ENCODE measurements at regions not wholly inside any gene's neighbourhood (a gene's known extent, or its start where the extent isn't known, plus 50 kb on each side); places are given as distances from the start of the nearest gene placed in this dataset.
A peak's percentile ranks its signal among the peaks of the same experiment; 100 is the strongest.

DNA sequence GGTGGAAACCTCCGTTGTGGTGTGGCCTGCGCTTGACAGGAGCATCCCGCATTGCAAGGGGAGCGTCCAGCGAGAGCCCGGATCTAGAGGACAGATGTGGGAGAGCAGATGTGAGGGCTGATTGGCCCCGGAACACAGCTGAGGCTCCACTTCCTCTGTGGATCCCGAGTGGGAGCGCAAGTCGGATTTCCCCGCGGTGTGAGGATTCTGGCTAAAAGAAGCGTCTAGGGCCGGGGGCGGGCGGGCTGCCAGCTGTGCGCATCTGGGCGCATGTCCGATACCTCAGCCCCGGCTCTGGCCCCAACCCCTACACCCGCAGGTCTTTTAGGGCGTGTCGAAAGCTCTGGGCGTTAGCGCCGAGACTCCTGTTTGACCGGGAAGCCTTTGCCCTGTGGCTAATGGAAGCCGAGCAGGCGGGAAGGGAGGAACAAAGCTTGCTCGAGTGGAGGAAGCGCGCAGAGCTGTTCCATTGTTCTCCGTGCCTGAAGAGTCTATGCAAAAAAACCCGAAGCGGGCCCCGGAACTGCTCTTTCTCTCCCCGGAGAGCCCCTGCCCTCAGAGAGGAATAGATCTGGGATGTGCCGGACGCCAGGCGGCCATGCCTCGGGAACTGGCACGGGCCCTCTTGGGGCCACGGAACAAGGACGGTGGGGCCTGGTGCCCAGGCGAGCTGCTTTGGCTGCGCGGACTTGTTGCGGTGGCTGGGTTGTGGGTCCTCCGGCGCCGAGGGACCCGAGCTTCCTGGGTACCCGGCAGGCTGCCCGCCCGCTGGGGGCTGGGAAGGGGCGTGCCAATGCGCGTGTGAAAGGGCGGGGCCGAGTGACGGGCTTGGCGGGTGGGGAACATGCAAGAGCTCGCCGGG, 111.1 kb downstream of the NAV1 start:
- Mint-ChIP-seq H3K36me3 (ENCODE audit: low read depth) (no peaks in the 10 kb centered on the region), H3K4me3 (peak overlapping the region; percentile 94 to 97 (median 96)), H3K27ac (peak overlapping the region; percentile 82 to 93 (median 87)), H3K4me1 (peaks cover 59% of the 10 kb centered on the region), H3K27me3 (ENCODE audit: low read depth) (peaks cover 46% of the 10 kb centered on the region), H3K9me3 (no peaks in the 10 kb centered on the region)
- no peak for TF ChIP-seq CTCF (IDR thresholded peaks at IDR 0.05; ENCODE audit: unreplicated experiment in 3 of 3)

DNA sequence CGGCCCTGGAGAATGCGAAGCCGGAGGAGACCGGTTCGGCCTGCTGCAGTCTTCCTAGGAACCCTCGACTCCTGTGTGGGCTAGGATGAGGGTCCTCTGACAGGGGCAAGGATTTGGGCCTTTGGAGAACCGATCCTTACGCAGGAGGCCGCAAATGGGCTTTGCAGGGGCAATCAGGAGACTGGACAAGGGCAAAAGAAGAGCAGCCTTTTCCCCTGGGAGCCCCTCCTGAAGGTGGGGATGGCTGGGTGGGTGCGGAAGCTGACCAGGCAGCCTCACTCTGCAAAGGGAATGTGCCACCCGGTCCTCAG, 111.7 kb downstream of the NAV1 start:
- no peak for TF ChIP-seq CTCF (IDR thresholded peaks at IDR 0.05; ENCODE audit: unreplicated experiment in 3 of 3)
- no peaks in the 10 kb centered on the region for H3K36me3 Mint-ChIP-seq (ENCODE audit: low read depth)
- peak overlapping the region; percentile 82 to 93 (median 87) for H3K27ac Mint-ChIP-seq
- H3K4me3 Mint-ChIP-seq = peak overlapping the region; percentile 94 to 97 (median 96)
- H3K9me3 Mint-ChIP-seq = no peaks in the 10 kb centered on the region
- peaks cover 46% of the 10 kb centered on the region for H3K27me3 Mint-ChIP-seq (ENCODE audit: low read depth)
- peaks cover 65% of the 10 kb centered on the region for H3K4me1 Mint-ChIP-seq

GRCh38 chr1:201652181-201652580, 113.3 kb downstream of the NAV1 start:
- H3K27ac Mint-ChIP-seq = peak overlapping the region; percentile 82 to 93 (median 87)
- peaks cover 75% of the 10 kb centered on the region for H3K4me1 Mint-ChIP-seq
- H3K9me3 Mint-ChIP-seq = no peaks in the 10 kb centered on the region
- no peaks in the 10 kb centered on the region for H3K36me3 Mint-ChIP-seq (ENCODE audit: low read depth)
- H3K4me3 Mint-ChIP-seq = peak overlapping the region; percentile 94 to 97 (median 96)
- TF ChIP-seq CTCF (IDR thresholded peaks at IDR 0.05; ENCODE audit: unreplicated experiment in 3 of 3) = no peak
- peaks cover 36% of the 10 kb centered on the region for H3K27me3 Mint-ChIP-seq (ENCODE audit: low read depth)

GRCh38 chr1:201653233-201653632, 114.3 kb downstream of the NAV1 start:
- TF ChIP-seq CTCF (IDR thresholded peaks at IDR 0.05; ENCODE audit: unreplicated experiment in 3 of 3) = no peak
- peak overlapping the region; percentile 10 to 75 (median 36) for H3K4me3 Mint-ChIP-seq
- H3K27me3 Mint-ChIP-seq (ENCODE audit: low read depth) = peaks cover 29% of the 10 kb centered on the region

DNA sequence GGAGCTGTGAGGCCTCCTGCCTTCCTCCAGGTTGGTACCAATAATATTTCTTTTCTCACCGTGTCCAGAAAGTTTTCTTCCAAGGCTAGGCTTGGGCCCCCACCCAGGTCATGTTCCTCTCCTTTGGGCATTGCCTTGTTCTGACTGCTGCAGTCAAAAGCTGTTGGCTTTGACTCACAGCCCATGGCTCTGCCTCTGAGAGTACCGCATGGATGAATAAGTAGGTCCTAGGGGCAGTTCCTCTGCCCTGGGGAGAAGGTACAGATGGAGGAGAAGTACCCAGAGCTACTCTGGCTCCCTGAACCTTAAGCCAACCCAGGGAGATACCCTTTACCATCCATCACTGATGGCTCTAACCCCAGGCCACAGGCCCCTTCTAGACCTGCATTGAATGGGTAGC, 115.0 kb downstream of the NAV1 start:
- peaks cover 83% of the 10 kb centered on the region for H3K4me1 Mint-ChIP-seq
- no peak for TF ChIP-seq CTCF (IDR thresholded peaks at IDR 0.05; ENCODE audit: unreplicated experiment in 3 of 3)
- no peaks in the 10 kb centered on the region for H3K9me3 Mint-ChIP-seq
- no peaks in the 10 kb centered on the region for H3K36me3 Mint-ChIP-seq (ENCODE audit: low read depth)
- peak overlapping the region in 2 of 3 experiments; percentile 73 to 87 for H3K27ac Mint-ChIP-seq
- peaks cover 29% of the 10 kb centered on the region for H3K27me3 Mint-ChIP-seq (ENCODE audit: low read depth)
- H3K4me3 Mint-ChIP-seq = peak overlapping the region in 1 of 3 experiments; percentile 21

More at GRCh38 chr1:201653233-201653632, 114.3 kb downstream of the NAV1 start:
- H3K27ac Mint-ChIP-seq = peak overlapping the region; percentile 73 to 87 (median 76)
- H3K36me3 Mint-ChIP-seq (ENCODE audit: low read depth) = no peaks in the 10 kb centered on the region
- H3K9me3 Mint-ChIP-seq = no peaks in the 10 kb centered on the region
- H3K4me1 Mint-ChIP-seq = peaks cover 78% of the 10 kb centered on the region

DNA sequence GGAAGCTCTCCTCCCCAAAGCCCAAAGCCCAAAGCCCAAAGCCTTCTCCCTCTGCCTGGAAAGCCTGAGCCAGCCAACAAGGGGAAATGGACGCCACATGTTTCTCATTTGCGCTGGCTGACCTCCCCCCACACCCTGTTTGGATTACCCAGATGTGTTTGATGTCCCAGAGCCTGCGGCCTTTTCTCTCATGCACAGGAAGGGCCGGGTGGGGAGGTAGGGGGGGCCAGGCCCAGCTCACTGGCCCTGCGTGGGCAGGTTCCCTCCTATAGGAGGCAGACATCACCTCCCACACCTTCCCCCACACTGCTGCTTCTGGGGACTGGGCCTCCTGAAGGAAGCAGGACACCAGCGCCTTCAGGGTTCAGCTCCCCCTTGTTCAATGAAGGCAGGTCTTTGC, 116.3 kb downstream of the NAV1 start:
- peak in 1 of 3 experiments; percentile 21 for TF ChIP-seq CTCF (IDR thresholded peaks at IDR 0.05; ENCODE audit: unreplicated experiment in 3 of 3)
- Mint-ChIP-seq H3K4me3 (peak overlapping the region; percentile 40 to 70 (median 64)), H3K27me3 (ENCODE audit: low read depth) (peaks cover 24% of the 10 kb centered on the region), H3K36me3 (ENCODE audit: low read depth) (no peaks in the 10 kb centered on the region), H3K4me1 (peaks cover 85% of the 10 kb centered on the region), H3K9me3 (no peaks in the 10 kb centered on the region), H3K27ac (peak overlapping the region; percentile 87 to 91 (median 89))
